Small intestine (tissue), 7 donors: ENCODE measurements at regions not wholly inside any gene's neighbourhood (a gene's known extent, or its start where the extent isn't known, plus 50 kb on each side); places are given as distances from the start of the nearest gene placed in this dataset.
A peak's percentile ranks its signal among the peaks of the same experiment; 100 is the strongest.

Source experiments
- DNase-seq, 2 donors: peaks; one replicate each; pipeline versions ENCODE4 v3.0.0 to v3.0.0-alpha.2; 2013
- FAIRE-seq: peaks from 2 replicates; lab custom pipeline; 2012; peaks lifted over from hg19 to GRCh38; lab: Jason Lieb, UNC
- H3K27ac ChIP-seq, 3 donors: one replicate each; pipeline ENCODE4 v1.5.1; 2013; ENCODE audit warnings: low read length in 2 of 3, mild to moderate bottlenecking in 2 of 3, control low read depth in 1 of 3, inconsistent platforms in 1 of 3, low read depth in 1 of 3, moderate library complexity in 1 of 3
- H3K27me3 ChIP-seq, 3 donors: one replicate each; pipeline ENCODE4 v1.6.1; 2013; ENCODE audit warnings: low read length in 3 of 3, inconsistent platforms in 1 of 3; ENCODE audit not compliant: control insufficient read depth in 3 of 3, insufficient read depth in 3 of 3
- H3K36me3 ChIP-seq, 3 donors: one replicate each; pipeline ENCODE4 v1.6.1; 2013; ENCODE audit warnings: low read length in 3 of 3, inconsistent platforms in 1 of 3, low read depth in 1 of 3, mild to moderate bottlenecking in 1 of 3, moderate library complexity in 1 of 3; ENCODE audit not compliant: control insufficient read depth in 3 of 3, insufficient read depth in 2 of 3
- H3K4me1 ChIP-seq, 3 donors: one replicate each; pipeline ENCODE4 v1.6.1; 2013; ENCODE audit warnings: low read length in 2 of 3, inconsistent platforms in 1 of 3, low read depth in 1 of 3, mild to moderate bottlenecking in 1 of 3, moderate library complexity in 1 of 3; ENCODE audit not compliant: control insufficient read depth in 3 of 3, insufficient read depth in 2 of 3
- H3K4me3 ChIP-seq, 3 donors: one replicate each; pipeline ENCODE4 v1.5.1; 2013; ENCODE audit warnings: low read length in 3 of 3, control low read depth in 1 of 3, inconsistent platforms in 1 of 3, low read depth in 1 of 3, mild to moderate bottlenecking in 1 of 3, moderate library complexity in 1 of 3
- H3K9me3 ChIP-seq, 2 donors: one replicate each; pipeline ENCODE4 v1.6.1; 2013; ENCODE audit warnings: low read depth in 1 of 2, low read length in 1 of 2; ENCODE audit not compliant: control insufficient read depth in 2 of 2, insufficient read depth in 1 of 2
- WGBS, 3 donors: extraction: QIAGEN DNeasy Blood & Tissue Kit; methylation state at CpG; one replicate each; pipeline ENCODE4 v1.1.7; 2013; 5-methylcytosine and 5-hydroxymethylcytosine counted together
- donor health status: healthy with polysubstance abuse.
- donor health status: control.
- donor health status: control.
- donor health status: Bipolar disorder and iron deficiency.
- donor health status: healthy.

DNA sequence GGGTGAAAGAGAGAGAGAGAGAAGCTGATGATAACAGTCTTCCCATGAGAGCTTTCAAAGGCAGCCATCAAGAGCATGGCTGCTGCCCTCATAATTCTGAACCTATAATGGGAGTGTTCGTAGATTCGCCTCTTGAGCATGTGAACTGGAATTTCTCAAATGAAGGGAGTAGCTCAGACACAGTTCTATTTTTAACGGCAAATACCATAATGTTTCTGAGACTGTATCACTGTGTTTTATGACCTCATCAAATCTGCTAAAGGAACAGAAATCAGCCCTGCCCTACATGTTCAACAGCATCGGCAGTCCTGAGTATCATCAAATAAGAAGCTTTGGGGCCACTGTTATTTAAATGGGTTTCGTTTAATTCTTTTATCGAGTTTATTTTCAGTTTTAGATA is 645.6 kb downstream of the GALR1 start:
- FAIRE-seq = no peak
- WGBS, 3 donors = 83 to 87% (median 85%) methylated on average over 6 of the region's 6 CpGs
- H3K27me3 ChIP-seq = peaks cover 0 to 7% (median 4%) of the 10 kb centered on the region in 3 donors

DNA sequence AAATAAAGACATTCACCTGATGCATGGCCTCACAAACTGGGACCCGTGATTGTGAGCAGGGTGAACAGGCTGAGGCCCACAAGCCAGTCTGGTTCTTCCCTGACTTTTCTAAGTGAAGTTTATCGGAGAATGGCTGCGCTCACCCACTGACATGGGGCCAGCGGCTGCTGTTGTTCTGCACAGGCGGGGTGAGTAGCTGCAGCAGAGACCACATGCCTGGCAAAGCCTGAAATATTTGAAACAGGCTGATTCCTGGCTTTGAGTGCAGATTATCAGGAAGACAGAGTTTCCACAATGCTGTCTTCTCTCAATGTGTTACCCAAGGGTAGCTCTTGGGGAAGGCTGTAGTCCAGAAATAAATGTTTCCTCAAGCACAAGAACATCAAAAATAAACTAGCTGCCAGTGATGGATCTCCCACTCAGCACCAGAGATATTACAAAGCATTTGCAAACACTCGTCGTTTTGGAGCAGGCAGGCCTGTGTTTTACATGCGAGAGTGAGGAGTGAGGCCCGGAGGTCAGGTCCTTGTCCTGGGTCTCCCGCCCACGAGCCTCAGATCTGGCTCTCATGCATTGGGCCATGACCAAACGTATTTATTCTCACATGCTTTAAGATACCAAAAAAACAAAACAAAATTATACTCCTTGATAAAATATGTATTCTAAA is 647.1 kb downstream of the GALR1 start:
- no peak for FAIRE-seq
- no peak overlapping the region for H3K27ac ChIP-seq
- H3K27me3 ChIP-seq = peaks cover 0 to 7% (median 4%) of the 10 kb centered on the region in 3 donors
- H3K4me3 ChIP-seq = no peak overlapping the region
- H3K9me3 ChIP-seq = no peaks in the 10 kb centered on the region
- 62 to 73% (median 72%) methylated on average over 12 of the region's 12 CpGs for WGBS, 3 donors
- no peaks in the 10 kb centered on the region for H3K36me3 ChIP-seq
- H3K4me1 ChIP-seq = no peaks in the 10 kb centered on the region
- DNase-seq = no peak

More for the DNA sequence above, 645.6 kb downstream of the GALR1 start:
- H3K4me1 ChIP-seq = no peaks in the 10 kb centered on the region
- no peaks in the 10 kb centered on the region for H3K36me3 ChIP-seq
- DNase-seq = no peak
- no peak overlapping the region for H3K4me3 ChIP-seq
- peaks cover 0 to 3% of the 10 kb centered on the region in 2 donors for H3K9me3 ChIP-seq
- no peak overlapping the region for H3K27ac ChIP-seq

- Histone ChIP-seq H3K4me3 (no peak overlapping the region), H3K4me1 (no peaks in the 10 kb centered on the region), H3K27ac (no peak overlapping the region), H3K27me3 (peaks cover 0 to 7% (median 4%) of the 10 kb centered on the region in 3 donors), H3K9me3 (no peaks in the 10 kb centered on the region), H3K36me3 (no peaks in the 10 kb centered on the region)
- DNase-seq (no peak), FAIRE-seq (no peak)
- WGBS, 3 donors = 44 to 64% (median 50%) methylated on average over 8 of the region's 8 CpGs
Observed at GRCh38 chr18:77897606-77898005, 648.0 kb downstream of the GALR1 start.

DNA sequence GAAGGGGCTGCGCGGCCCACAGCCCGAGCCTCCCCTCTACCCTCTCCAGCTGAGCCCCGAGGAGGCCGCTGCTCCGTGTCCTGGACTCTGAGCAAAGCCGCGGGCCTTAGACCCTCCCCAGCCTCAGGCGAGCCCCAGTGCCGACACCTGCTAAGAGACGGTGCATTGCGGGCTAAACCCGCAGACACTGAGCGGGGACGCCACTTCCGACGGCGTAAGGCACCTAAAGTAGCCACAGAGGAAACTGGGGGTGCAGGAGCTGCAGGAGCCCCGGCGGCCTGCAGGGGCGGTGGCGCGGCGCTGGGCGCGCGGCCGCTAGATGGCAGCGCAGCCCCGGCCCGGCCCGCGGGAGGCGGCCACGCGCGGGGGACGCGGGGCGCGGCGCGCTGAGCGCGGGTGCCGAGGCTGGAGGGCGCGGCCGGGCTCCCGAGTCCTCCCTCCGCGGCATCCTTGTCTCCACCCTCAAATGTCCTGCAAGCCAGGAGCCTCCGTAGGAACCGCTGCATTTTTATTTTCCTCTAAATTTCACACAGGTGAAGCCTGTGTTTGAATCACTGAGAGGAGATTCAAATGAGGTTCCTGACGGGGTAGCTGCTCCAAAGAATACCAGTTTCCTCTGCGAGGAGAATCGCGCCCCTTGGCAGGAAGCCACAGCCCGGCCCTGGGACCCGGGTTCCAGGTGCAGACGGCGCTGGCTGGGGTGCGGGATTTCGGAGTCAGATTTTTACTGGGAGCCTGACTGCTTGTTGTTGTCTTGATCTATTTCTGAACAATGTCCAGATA is 650.5 kb downstream of the GALR1 start:
- DNase-seq = peak; percentile 37 to 58
- Histone ChIP-seq H3K9me3 (no peaks in the 10 kb centered on the region), H3K4me1 (no peaks in the 10 kb centered on the region), H3K36me3 (no peaks in the 10 kb centered on the region), H3K4me3 (peak overlapping the region in 1 of 3 donors; percentile 24), H3K27me3 (peaks cover 0 to 7% (median 4%) of the 10 kb centered on the region in 3 donors), H3K27ac (no peak overlapping the region)
- WGBS, 3 donors = 7 to 11% (median 7%) methylated on average over 41 to 64 of the region's 64 CpGs
- no peak for FAIRE-seq

DNA sequence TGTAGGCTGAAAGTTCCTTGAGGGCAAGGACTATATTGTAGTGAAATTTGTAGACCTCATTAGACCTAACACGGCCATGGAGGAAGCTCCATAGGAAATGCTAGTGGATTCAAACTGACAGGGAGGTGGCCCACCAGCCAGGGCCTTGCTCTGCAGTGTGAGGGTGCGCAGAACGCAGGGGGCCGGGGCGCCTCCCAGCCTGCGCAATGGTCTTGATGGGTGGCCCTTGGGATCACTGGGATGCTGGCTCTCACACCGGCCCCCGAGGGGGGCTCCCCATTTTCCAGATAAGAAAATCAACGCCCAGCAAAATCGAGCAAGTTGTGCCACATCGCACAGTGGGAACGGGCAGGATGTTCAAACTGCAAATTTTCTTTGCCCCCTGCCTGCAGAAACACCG is 655.4 kb downstream of the GALR1 start:
- Histone ChIP-seq H3K4me3 (no peak overlapping the region), H3K9me3 (no peaks in the 10 kb centered on the region), H3K36me3 (no peaks in the 10 kb centered on the region), H3K27ac (no peak overlapping the region), H3K27me3 (peaks cover 0 to under 1% (median 0%) of the 10 kb centered on the region in 3 donors), H3K4me1 (no peaks in the 10 kb centered on the region)
- FAIRE-seq (no peak), DNase-seq (no peak)
- 81 to 90% (median 82%) methylated on average over 13 of the region's 13 CpGs for WGBS, 3 donors

DNA sequence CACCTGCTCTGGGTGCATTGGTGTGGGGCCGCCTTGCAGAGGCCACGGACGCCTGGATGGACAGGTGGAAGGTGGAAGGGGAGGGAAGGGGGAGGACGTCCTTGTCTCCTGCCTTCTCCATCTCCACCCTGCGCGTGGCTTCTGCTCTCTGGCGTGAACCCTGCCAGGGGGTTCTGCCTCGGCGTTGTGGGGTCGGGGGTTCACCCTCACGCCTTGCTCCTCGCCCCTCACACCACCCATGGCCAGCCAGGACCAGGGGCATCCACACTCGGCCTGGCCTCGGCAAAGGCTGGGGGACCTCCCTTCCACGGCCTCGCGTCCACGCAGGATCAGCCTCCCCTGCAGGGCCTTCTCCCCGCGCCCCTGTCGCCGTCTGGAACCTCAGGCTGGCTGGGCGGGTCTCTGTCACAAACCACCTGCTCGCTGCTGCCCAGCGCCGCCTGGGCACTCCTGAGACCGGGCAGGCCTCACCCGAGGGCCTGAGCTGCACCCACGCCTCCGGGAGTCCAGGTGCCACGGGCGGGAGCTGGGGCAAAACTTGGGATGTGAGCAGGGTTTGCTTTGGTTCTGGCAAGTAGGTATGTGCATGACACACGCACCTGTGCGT is 655.9 kb downstream of the GALR1 start:
- Histone ChIP-seq H3K27ac (no peak overlapping the region), H3K27me3 (no peaks in the 10 kb centered on the region), H3K4me3 (no peak overlapping the region), H3K4me1 (no peaks in the 10 kb centered on the region), H3K36me3 (no peaks in the 10 kb centered on the region), H3K9me3 (no peaks in the 10 kb centered on the region)
- DNase-seq (no peak), FAIRE-seq (no peak)
- 83 to 89% (median 88%) methylated on average over 26 to 34 of the region's 34 CpGs for WGBS, 3 donors

DNA sequence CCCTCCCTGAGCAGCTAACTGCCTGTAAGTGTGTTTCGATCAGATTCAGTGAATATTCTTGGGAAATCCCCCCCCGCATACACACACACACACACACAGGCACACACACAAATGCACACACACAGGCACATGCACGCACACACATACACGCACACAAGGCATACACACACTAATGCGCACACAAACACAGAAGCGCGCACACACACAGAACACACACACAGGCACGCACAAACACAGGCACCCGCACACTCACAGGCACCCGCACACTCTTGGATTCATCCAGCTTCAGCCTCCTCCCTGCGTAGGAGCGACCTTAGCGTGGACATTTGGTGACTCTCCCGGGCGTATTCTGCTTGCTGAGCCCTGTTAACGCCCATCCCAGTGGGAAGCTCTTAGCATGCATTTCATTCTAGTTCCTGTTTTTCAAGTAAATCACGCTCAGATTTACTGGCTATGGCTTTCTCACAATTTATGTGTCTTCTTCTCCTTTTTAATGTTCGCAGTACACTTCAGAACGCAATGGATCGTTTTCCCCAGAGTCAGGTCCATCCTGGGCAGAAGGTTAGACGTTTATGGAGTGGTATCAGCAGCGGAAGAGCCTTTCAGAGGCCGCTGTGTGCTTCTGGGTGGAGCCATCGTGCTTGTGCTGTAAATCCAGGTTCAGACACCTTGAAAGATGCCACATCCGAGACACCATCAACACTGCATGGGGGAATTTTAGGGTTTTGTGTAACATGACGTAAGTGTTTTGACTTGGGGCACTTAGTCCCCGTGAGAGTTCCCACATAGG is 656.6 kb downstream of the GALR1 start:
- Histone ChIP-seq H3K4me3 (no peak overlapping the region), H3K27me3 (peaks cover 0 to 2% (median 0%) of the 10 kb centered on the region in 3 donors), H3K36me3 (no peaks in the 10 kb centered on the region), H3K4me1 (no peaks in the 10 kb centered on the region), H3K9me3 (no peaks in the 10 kb centered on the region), H3K27ac (no peak overlapping the region)
- WGBS, 3 donors = 74 to 78% (median 75%) methylated on average over 27 of the region's 27 CpGs
- FAIRE-seq = no peak
- DNase-seq = no peak

DNA sequence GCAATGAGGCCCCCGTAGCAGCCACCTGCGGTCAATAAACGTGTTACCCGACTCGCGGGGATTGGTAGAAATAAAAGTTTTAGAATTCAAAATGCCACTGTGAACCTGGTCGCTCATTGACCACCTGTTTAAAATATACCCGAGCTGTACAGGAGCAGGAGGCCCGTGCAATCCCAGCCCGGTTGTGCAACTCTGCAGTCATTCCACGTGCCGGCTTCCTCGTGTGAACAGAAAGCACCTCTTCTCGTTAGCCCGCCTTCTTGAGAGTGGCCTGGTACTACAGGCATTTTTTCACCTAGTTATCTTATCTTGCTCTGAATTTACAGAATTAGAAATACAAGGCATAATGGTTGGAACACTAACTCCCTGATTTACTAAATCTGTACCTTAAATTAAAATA is 660.7 kb downstream of the GALR1 start:
- FAIRE-seq = no peak
- Histone ChIP-seq H3K27me3 (peaks cover 0 to 4% (median 0%) of the 10 kb centered on the region in 3 donors), H3K27ac (no peak overlapping the region), H3K36me3 (no peaks in the 10 kb centered on the region), H3K9me3 (no peaks in the 10 kb centered on the region), H3K4me1 (no peaks in the 10 kb centered on the region), H3K4me3 (no peak overlapping the region)
- DNase-seq = no peak
- 84 to 91% (median 87%) methylated on average over 15 of the region's 15 CpGs for WGBS, 3 donors
